ENCODE measurements at regions not wholly inside any gene's neighbourhood (a gene's known extent, or its start where the extent isn't known, plus 50 kb on each side); places are given as distances from the start of the nearest gene placed in this dataset.

GRCh38 chr2:59249441-59250306 is 1008.5 kb upstream of the FANCL start:
- DNase-seq, result no peak
- 39 to 42% methylated on average over 23 of the region's 23 CpGs for WGBS, 2 donors

GRCh38 chr2:59239146-59239545 is 998.0 kb upstream of the FANCL start:
- WGBS, 2 donors, result 42% methylated on average over 4 of the region's 4 CpGs
- TF ChIP-seq POLR2A (IDR thresholded peaks at IDR 0.05), result no peak
- Histone ChIP-seq H3K4me3 (no peak overlapping the region), H3K27ac (no peak overlapping the region), H3K4me1 (no peaks in the 10 kb centered on the region), H3K27me3 (no peaks in the 10 kb centered on the region), H3K36me3 (replicated peaks in 1 of 2; ENCODE audit: insufficient read depth in 1 of 2, low read depth in 2 of 2) (no peaks in the 10 kb centered on the region), H3K9me3 (no peaks in the 10 kb centered on the region)
- no peak for DNase-seq
- ATAC-seq, result no peak
- intact Hi-C loops (cut with DNase I), result no loop called here

More at GRCh38 chr2:59249441-59250306, 1008.5 kb upstream of the FANCL start:
- no peaks in the 10 kb centered on the region for H3K27me3 ChIP-seq
- H3K9me3 ChIP-seq, result no peaks in the 10 kb centered on the region
- ATAC-seq, result no peak
- no peak overlapping the region for H3K4me3 ChIP-seq
- intact Hi-C loops (cut with DNase I), result no loop called here
- no peaks in the 10 kb centered on the region for H3K36me3 ChIP-seq (replicated peaks in 1 of 2; ENCODE audit: insufficient read depth in 1 of 2, low read depth in 2 of 2)
- H3K4me1 ChIP-seq, result no peaks in the 10 kb centered on the region
- no peak for TF ChIP-seq POLR2A (IDR thresholded peaks at IDR 0.05)
- TF ChIP-seq, protein P1, sequence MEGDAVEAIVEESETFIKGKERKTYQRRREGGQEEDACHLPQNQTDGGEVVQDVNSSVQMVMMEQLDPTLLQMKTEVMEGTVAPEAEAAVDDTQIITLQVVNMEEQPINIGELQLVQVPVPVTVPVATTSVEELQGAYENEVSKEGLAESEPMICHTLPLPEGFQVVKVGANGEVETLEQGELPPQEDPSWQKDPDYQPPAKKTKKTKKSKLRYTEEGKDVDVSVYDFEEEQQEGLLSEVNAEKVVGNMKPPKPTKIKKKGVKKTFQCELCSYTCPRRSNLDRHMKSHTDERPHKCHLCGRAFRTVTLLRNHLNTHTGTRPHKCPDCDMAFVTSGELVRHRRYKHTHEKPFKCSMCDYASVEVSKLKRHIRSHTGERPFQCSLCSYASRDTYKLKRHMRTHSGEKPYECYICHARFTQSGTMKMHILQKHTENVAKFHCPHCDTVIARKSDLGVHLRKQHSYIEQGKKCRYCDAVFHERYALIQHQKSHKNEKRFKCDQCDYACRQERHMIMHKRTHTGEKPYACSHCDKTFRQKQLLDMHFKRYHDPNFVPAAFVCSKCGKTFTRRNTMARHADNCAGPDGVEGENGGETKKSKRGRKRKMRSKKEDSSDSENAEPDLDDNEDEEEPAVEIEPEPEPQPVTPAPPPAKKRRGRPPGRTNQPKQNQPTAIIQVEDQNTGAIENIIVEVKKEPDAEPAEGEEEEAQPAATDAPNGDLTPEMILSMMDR (IDR thresholded peaks at IDR 0.05), result no peak
- no peak overlapping the region for H3K27ac ChIP-seq

DNA sequence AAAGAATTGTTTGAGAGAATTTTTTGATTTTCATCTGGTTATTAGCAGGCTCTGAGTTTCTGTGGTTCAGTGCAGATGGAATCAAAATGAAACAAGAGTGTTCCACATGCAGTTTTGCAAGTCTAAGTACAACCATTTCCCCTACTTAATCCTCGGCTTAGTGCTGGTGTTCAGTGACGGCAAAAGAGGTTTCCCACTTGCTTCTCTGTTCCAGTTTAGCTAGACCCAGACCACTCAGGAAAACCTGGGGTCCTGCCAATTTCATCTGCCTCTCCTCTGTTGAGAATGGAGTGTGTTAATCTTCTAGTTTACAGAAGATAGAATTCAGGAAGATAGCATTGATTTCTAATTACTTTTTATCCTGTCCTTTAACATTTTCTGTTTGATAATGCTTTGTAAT is 996.2 kb upstream of the FANCL start:
- no peaks in the 10 kb centered on the region for H3K27me3 ChIP-seq
- no peaks in the 10 kb centered on the region for H3K4me1 ChIP-seq
- no peak overlapping the region for H3K4me3 ChIP-seq
- DNase-seq (no peak), ATAC-seq (no peak)
- H3K27ac ChIP-seq, result no peak overlapping the region
- H3K36me3 ChIP-seq (replicated peaks in 1 of 2; ENCODE audit: insufficient read depth in 1 of 2, low read depth in 2 of 2), result no peaks in the 10 kb centered on the region
- H3K9me3 ChIP-seq, result no peaks in the 10 kb centered on the region
- WGBS, 2 donors, result 68 to 72% methylated on average over 2 of the region's 2 CpGs
- intact Hi-C loops (cut with DNase I), result no loop called here
- TF ChIP-seq POLR2A (IDR thresholded peaks at IDR 0.05), result no peak
- TF ChIP-seq, protein P1 (IDR thresholded peaks at IDR 0.05), result no peak

GRCh38 chr2:59236723-59237122 is 995.6 kb upstream of the FANCL start:
- 75 to 82% methylated on average over 5 of the region's 5 CpGs for WGBS, 2 donors
- TF ChIP-seq POLR2A (IDR thresholded peaks at IDR 0.05), result no peak
- Histone ChIP-seq H3K27me3 (no peaks in the 10 kb centered on the region), H3K4me3 (no peak overlapping the region), H3K27ac (no peak overlapping the region), H3K9me3 (no peaks in the 10 kb centered on the region), H3K36me3 (replicated peaks in 1 of 2; ENCODE audit: insufficient read depth in 1 of 2, low read depth in 2 of 2) (no peaks in the 10 kb centered on the region), H3K4me1 (no peaks in the 10 kb centered on the region)
- intact Hi-C loops (cut with DNase I), result no loop called here
- DNase-seq, result no peak
- ATAC-seq, result no peak

GRCh38 chr2:59233920-59234319 is 992.8 kb upstream of the FANCL start:
- TF ChIP-seq POLR2A (IDR thresholded peaks at IDR 0.05), result no peak
- TF ChIP-seq, protein P1 (IDR thresholded peaks at IDR 0.05), result no peak
- H3K27ac ChIP-seq, result no peak overlapping the region
- 82 to 91% methylated on average over 4 of the region's 4 CpGs for WGBS, 2 donors
- H3K4me1 ChIP-seq, result no peaks in the 10 kb centered on the region
- ATAC-seq, result no peak
- H3K36me3 ChIP-seq (replicated peaks in 1 of 2; ENCODE audit: insufficient read depth in 1 of 2, low read depth in 2 of 2), result no peaks in the 10 kb centered on the region
- H3K27me3 ChIP-seq, result no peaks in the 10 kb centered on the region
- H3K9me3 ChIP-seq, result no peaks in the 10 kb centered on the region
- no peak for DNase-seq
- intact Hi-C loops (cut with DNase I), result no loop called here
- no peak overlapping the region for H3K4me3 ChIP-seq

DNA sequence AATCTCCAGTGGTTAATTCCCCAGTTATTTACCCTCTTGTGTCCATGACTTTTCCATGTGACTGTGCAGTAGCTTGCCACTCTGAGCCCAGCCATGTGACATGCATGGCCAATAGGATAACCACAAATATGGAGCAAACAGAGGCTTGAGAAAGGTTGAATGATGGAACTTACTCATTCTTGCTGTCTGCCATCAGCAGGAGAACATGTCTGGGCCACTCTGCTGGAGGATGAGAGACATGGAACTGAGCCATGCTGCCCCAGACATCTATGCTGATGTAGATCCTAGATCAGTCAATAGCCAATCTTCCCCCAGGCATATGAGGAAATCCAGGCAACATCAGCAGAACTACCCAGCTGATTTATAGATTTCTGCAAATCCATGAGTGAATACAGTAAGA is 992.3 kb upstream of the FANCL start:
- no peak for DNase-seq
- H3K4me3 ChIP-seq, result no peak overlapping the region
- intact Hi-C loops (cut with DNase I), result no loop called here
- H3K27me3 ChIP-seq, result no peaks in the 10 kb centered on the region
- TF ChIP-seq, protein P1 (IDR thresholded peaks at IDR 0.05), result no peak
- TF ChIP-seq POLR2A (IDR thresholded peaks at IDR 0.05), result no peak
- no peaks in the 10 kb centered on the region for H3K4me1 ChIP-seq
- ATAC-seq, result no peak
- no peaks in the 10 kb centered on the region for H3K36me3 ChIP-seq (replicated peaks in 1 of 2; ENCODE audit: insufficient read depth in 1 of 2, low read depth in 2 of 2)
- no peak overlapping the region for H3K27ac ChIP-seq
- no peaks in the 10 kb centered on the region for H3K9me3 ChIP-seq
